HG02610 (cell line): ENCODE measurements at regions not wholly inside any gene's neighbourhood (a gene's known extent, or its start where the extent isn't known, plus 50 kb on each side); places are given as distances from the start of the nearest gene placed in this dataset.
"Not testable (repeated sequence)": the region's sequence is repeated elsewhere in the genome, so short reads cannot be mapped to it uniquely, and the experiment has no call there.

Experiments
- ATAC-seq: cut with Tn5 transposase; IDR thresholded peaks from one replicate; pipeline ENCODE4 v1.9.1; 2021; ENCODE audit warnings: mild to moderate bottlenecking, moderate library complexity; ENCODE audit not compliant: unreplicated experiment

DNA sequence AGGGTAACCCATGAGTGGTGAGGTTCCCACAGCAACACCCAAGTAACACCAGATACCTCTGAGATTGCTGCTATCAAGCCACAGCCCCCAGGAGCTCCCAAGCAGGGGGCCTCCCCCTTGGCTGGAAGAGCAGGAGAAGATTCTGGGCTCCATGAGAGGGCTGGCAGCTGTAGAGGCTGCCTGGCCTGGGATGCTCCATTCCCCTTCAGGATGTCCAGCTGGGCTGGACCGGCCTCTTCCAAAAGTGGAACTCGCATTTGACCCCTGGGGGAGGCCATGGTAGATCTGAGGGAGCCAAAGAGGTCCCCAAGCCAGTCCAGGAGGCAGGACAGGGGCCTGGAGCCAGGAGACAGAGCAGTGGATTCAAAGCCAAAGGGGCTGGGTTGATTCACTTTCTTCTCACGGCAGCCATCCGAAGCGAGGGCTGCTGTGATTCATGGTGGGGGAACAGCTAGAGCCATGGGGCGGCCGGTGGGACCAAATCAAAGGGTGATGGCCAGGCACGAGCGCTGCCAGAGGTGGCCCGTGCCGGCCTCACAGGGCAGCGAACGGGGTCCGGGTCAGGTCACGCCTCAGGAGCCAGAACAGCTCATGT is 95.3 kb upstream of the ID2 start:
- ATAC-seq, result no peak

GRCh38 chr2:8587251-8587791 is 94.5 kb upstream of the ID2 start:
- ATAC-seq, result no peak

- no peak for ATAC-seq
Observed at GRCh38 chr2:8587920-8588830, 93.7 kb upstream of the ID2 start.

GRCh38 chr2:8588831-8589191 is 93.0 kb upstream of the ID2 start:
- no peak for ATAC-seq

- no peak for ATAC-seq
Observed at GRCh38 chr2:8589721-8590120, 92.1 kb upstream of the ID2 start.

GRCh38 chr2:8590938-8591337 is 90.9 kb upstream of the ID2 start:
- no peak for ATAC-seq

- ATAC-seq, result no peak
Observed at GRCh38 chr2:8592736-8593135, 89.1 kb upstream of the ID2 start.

DNA sequence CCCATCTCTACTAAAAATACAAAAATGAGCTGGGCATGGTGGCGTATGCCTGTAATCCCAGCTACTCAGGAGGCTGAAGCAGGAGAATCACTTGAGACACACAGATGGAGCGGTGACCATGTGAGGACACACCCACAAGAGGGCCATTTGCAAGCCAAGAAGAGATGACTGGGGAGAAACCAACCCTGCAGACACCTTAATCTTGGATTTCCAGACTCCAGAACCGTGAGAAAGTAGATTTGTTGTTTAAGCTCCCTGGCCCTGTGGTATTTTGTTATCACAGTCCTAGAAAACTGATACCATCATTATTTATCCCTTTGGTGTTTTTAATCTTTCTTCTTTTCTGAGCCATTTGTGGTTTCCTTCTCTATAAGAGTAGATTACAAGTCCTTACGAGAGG is 88.6 kb upstream of the ID2 start:
- ATAC-seq, result no peak

- ATAC-seq, result no peak
Observed at GRCh38 chr2:8594731-8595427, 87.0 kb upstream of the ID2 start.

DNA sequence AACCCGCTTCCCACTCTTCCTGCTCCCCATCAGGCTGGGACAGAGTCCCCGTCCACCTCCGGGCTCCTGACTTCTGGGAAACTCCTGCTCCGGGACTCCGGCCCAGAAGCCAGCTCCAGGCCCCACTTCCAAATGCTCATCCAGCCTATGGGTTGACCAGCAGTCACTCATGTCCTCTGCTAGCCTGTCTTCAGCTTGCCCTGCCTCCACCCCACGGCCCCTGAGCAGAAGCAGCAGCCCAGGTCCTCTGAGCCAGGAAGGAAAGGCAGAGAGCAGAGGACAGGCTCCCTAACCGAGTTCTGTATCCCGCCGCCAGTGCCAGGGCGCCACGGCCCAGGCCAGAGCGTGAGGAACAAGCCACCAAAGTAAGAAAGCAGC is 86.4 kb upstream of the ID2 start:
- ATAC-seq, result no peak

DNA sequence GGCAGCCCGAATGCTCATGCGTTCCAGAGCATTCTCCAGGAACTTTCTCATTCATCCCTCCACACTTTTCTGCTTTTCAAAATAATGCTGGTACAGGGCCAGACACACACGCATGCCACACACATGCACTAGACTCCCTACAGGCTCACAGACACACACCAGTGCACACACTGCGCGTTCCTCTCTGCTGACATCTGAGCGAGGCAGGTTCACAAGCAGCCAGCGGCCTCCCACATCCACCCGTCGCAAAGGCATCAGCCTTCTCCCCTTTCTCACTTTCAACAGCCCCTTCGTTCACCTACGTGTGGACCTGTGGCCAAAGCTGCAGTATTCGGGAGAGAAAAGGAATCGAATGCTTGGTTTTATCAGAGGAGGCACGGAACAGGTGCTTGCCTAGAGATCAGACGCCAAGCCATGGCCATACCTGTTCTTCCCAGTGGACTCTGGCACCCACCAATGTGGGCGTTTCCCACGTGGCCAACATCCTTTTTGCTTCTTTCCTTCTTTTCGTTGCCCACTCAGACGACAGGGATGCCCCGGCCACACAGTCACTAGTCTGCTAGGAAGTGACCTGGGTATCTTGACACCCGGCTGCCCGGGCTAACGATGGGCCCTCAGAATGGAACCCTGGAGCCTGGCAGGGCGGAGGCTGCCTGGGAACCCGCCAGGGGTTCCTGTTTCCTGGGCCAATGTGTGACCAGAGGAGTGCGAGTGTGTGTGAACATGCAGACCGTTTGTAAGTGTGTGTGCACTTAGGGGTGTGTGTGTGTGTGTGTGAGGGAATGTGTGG is 85.8 kb upstream of the ID2 start:
- no peak for ATAC-seq

- ATAC-seq, result no peak
Observed at GRCh38 chr2:8597094-8597493, 84.8 kb upstream of the ID2 start.

DNA sequence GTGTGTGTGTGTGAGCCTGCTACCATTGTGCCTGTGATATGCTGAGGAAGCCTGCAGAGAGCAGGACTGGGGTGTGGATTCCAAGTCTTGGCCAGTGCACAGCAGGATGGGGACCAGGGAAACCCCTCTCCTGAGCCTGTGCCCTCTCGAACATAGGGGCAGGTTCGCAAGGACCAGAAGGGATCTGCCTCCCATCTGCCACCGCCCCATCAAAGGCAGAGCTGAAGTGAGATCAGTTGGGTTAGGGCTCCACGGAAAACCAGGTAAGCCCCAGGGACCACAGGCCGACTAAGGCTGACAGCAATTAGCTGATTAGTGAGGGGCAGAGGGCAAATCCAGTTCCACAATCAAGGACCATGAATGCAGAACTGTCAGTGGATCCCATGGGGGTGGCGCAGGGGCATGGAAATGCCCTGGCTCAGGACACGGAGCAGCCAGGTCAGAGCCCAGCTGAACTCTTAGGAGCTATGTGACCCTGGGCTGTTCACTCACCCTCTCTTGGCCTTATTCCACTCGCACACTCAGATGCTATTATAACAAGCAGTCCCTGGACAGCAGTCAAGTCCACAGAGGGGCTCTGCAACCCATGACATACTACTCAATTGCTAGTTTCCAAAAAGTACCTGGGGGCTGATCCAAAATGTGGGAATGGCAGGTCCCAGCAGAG is 84.2 kb upstream of the ID2 start:
- no peak for ATAC-seq

DNA sequence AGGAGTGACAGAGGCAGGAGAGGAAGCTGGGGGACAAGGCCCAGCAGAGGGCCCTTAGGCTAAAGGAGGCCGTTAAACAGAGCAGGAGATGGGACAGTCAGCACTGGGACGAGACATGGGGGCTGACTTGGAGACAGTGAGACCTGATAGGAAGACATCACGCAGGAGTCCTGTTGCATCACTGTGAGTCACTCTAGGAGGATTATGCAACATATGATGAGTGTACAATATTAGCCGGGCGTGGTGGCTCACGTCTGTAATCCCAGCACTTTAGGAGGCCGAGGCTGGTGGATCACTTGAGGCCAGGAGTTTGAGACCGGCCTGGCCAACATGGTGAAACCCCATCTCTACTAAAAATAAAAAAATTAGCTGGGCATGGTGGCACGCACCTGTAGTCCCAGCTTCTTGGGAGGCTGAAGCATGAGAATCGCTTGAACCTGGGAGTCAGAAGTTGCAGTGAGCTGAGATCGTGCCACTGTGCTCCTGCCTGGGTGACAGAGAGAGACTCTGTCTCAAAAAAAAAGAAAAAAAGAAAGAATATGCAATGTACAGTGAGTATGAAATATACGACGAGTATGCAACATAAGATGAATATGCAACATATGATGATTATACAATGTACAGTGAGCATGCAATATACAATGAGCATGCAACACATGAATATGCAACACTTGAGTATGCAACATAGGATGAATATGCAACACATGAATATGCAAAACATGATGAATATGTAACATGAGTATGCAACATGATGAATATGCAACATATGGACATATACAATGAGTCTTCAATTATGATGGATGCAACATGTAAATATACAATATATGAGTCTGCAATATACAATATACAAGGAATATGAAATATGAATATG is 83.3 kb upstream of the ID2 start:
- no peak for ATAC-seq

DNA sequence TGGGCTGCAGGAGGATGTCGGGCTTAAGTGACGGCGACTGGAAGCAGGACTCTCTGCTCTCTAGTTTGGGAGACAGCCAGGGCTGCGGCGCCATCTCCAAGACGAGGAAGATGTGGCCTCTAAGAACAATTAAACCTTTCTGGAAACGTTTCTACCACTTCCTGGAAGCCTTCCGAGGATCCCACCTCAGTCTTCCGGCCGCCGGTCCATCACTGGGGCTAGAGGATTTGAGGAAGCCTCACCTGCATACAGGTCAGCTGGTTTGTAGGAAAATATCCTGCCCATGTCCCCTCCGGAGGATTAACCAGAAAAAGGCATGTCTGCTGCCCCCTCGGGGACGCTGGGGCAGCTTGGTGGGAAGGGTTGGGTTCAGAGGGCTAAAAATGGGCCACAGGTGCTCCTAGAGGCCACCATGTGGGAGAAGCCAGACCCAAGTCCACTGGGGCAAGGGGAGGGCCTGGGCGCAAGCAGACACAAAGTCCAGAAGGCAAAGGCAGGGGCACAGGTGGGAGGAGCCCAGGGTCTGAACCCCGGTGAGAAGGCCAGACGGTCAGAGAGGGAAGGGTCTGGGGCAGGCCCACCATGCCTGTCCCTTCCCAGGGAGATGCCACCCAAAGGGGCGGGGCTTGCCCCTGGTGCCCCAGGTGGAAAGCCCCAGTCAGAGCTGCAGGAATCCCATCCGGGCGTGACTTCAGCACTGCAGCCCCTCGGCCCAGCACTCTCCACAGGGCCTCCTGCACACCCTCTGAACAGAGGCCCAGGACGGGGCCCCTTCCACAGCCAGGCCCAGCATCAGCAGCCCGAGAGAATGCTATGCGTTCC is 82.2 kb upstream of the ID2 start:
- no peak for ATAC-seq

GRCh38 chr2:8600456-8600855 is 81.4 kb upstream of the ID2 start:
- ATAC-seq, result no peak

- ATAC-seq, result peak; percentile 57
Observed at GRCh38 chr2:8602809-8603208, 79.0 kb upstream of the ID2 start.

GRCh38 chr2:8603356-8603755 is 78.5 kb upstream of the ID2 start:
- ATAC-seq, result not testable (repeated sequence)

- ATAC-seq, result no peak
Observed at GRCh38 chr2:8604262-8604661, 77.6 kb upstream of the ID2 start.
